CD4-positive, CD25-positive, alpha-beta regulatory T cell (primary cell): ENCODE measurements at regions not wholly inside any gene's neighbourhood (a gene's known extent, or its start where the extent isn't known, plus 50 kb on each side); places are given as distances from the start of the nearest gene placed in this dataset.
"Not testable (repeated sequence)": the region's sequence is repeated elsewhere in the genome, so short reads cannot be mapped to it uniquely, and the experiment has no call there.

Experiments used
- ATAC-seq, 2 donors: fragments of 150-1000 bp; cut with Tn5 transposase; one replicate each; pipeline ENCODE4 v1.10.0; 2021; ENCODE audit warnings: low read depth in 2 of 2, moderate number of reproducible peaks in 2 of 2, moderate library complexity in 1 of 2
- DNase-seq, 3 donors: peaks; one replicate each; pipeline versions ENCODE4 v3.0.0 to v3.0.0-alpha.2; 2012 to 2022; ENCODE audit warnings: mixed read lengths in 1 of 3
- H3K27ac ChIP-seq: one replicate; pipeline ENCODE4 v1.7.0; 2013; ENCODE audit warnings: mild to moderate bottlenecking, low read length; ENCODE audit not compliant: insufficient read depth, poor library complexity, severe bottlenecking
- H3K27me3 ChIP-seq: one replicate; pipeline ENCODE4 v1.7.0; 2013; ENCODE audit warnings: low read length; ENCODE audit not compliant: control insufficient read depth, insufficient read depth
- H3K36me3 ChIP-seq: one replicate; pipeline ENCODE4 v1.7.0; 2013; ENCODE audit warnings: mild to moderate bottlenecking, low read length, moderate library complexity; ENCODE audit not compliant: control insufficient read depth, insufficient read depth
- H3K4me1 ChIP-seq: 2 replicates; pipeline ENCODE4 v1.7.0; 2013; ENCODE audit warnings: mild to moderate bottlenecking, low read length; ENCODE audit not compliant: insufficient read depth, control insufficient read depth, poor library complexity, severe bottlenecking
- H3K4me3 ChIP-seq: one replicate; pipeline ENCODE4 v1.7.0; 2013; ENCODE audit warnings: low read depth, mild to moderate bottlenecking, low read length, moderate library complexity
- H3K9me3 ChIP-seq, 2 experiments: 1 replicate in 1 of 2; 2 replicates in 1 of 2; pipeline ENCODE4 v1.7.0; 2013; ENCODE audit warnings: low read length in 2 of 2, mild to moderate bottlenecking in 1 of 2, moderate library complexity in 1 of 2; ENCODE audit not compliant: control insufficient read depth in 2 of 2
- H3K27ac Mint-ChIP-seq, 3 donors: one replicate each; pipeline ENCODE4 v1.8.0; 2020 to 2022; ENCODE audit warnings: mild to moderate bottlenecking in 3 of 3, mixed read lengths in 3 of 3, moderate library complexity in 2 of 3
- H3K27me3 Mint-ChIP-seq: one replicate; pipeline ENCODE4 v1.8.0; 2022; ENCODE audit warnings: mild to moderate bottlenecking, mixed read lengths
- H3K36me3 Mint-ChIP-seq: one replicate; pipeline ENCODE4 v1.8.0; 2020; ENCODE audit warnings: mixed read lengths
- H3K4me1 Mint-ChIP-seq, 4 donors: one replicate each; pipeline ENCODE4 v1.8.0; 2020 to 2022; ENCODE audit warnings: mixed read lengths in 4 of 4, mild to moderate bottlenecking in 1 of 4
- H3K4me3 Mint-ChIP-seq, 4 donors: one replicate each; pipeline ENCODE4 v1.8.0; 2020 to 2022; ENCODE audit warnings: mild to moderate bottlenecking in 4 of 4, mixed read lengths in 4 of 4, moderate library complexity in 3 of 4
- H3K9me3 Mint-ChIP-seq, 7 donors: one replicate each; pipeline ENCODE4 v1.8.0; 2020 to 2022; ENCODE audit warnings: mixed read lengths in 7 of 7, mild to moderate bottlenecking in 3 of 7, moderate library complexity in 2 of 7

GRCh38 chr3:130800829-130801228 is 54.2 kb upstream of the PIK3R4 start:
- no peaks in the 10 kb centered on the region for H3K4me1 Mint-ChIP-seq
- Histone ChIP-seq H3K27me3 (peaks cover 4% of the 10 kb centered on the region), H3K4me1 (no peaks in the 10 kb centered on the region), H3K27ac (no peak overlapping the region), H3K4me3 (no peak overlapping the region), H3K9me3 (no peaks in the 10 kb centered on the region), H3K36me3 (no peaks in the 10 kb centered on the region)
- no peak for ATAC-seq
- no peak overlapping the region for H3K27ac Mint-ChIP-seq
- H3K4me3 Mint-ChIP-seq = no peak overlapping the region
- H3K36me3 Mint-ChIP-seq = no peaks in the 10 kb centered on the region
- peaks cover 0 to 6% (median 2%) of the 10 kb centered on the region in 7 donors for H3K9me3 Mint-ChIP-seq
- DNase-seq = no peak
- H3K27me3 Mint-ChIP-seq = peaks cover 54% of the 10 kb centered on the region

GRCh38 chr3:130801473-130801872 is 54.8 kb upstream of the PIK3R4 start:
- Mint-ChIP-seq H3K4me3 (no peak overlapping the region), H3K4me1 (no peaks in the 10 kb centered on the region), H3K27ac (no peak overlapping the region), H3K9me3 (peaks cover 0 to 6% (median 2%) of the 10 kb centered on the region in 7 donors), H3K27me3 (peaks cover 58% of the 10 kb centered on the region), H3K36me3 (peaks cover 1% of the 10 kb centered on the region)
- DNase-seq (no peak), ATAC-seq (no peak)
- no peaks in the 10 kb centered on the region for H3K4me1 ChIP-seq
- no peaks in the 10 kb centered on the region for H3K36me3 ChIP-seq
- peaks cover 4% of the 10 kb centered on the region for H3K27me3 ChIP-seq
- H3K4me3 ChIP-seq = no peak overlapping the region
- no peak overlapping the region for H3K27ac ChIP-seq
- H3K9me3 ChIP-seq = no peaks in the 10 kb centered on the region

- DNase-seq (no peak), ATAC-seq (no peak)
- no peaks in the 10 kb centered on the region for H3K27me3 Mint-ChIP-seq
- no peaks in the 10 kb centered on the region for H3K4me1 Mint-ChIP-seq
- Histone ChIP-seq H3K4me1 (no peaks in the 10 kb centered on the region), H3K27ac (no peak overlapping the region), H3K4me3 (no peak overlapping the region), H3K27me3 (no peaks in the 10 kb centered on the region), H3K9me3 (no peaks in the 10 kb centered on the region), H3K36me3 (no peaks in the 10 kb centered on the region)
- H3K36me3 Mint-ChIP-seq = peaks cover 6% of the 10 kb centered on the region
- H3K9me3 Mint-ChIP-seq = peaks cover 0 to 6% (median 2%) of the 10 kb centered on the region in 7 donors
- H3K4me3 Mint-ChIP-seq = no peak overlapping the region
- no peak overlapping the region for H3K27ac Mint-ChIP-seq
These were observed 64.9 kb upstream of the PIK3R4 start for GRCh38 chr3:130811557-130811956.

GRCh38 chr3:130814691-130815472 is 68.3 kb upstream of the PIK3R4 start:
- Histone ChIP-seq H3K27me3 (no peaks in the 10 kb centered on the region), H3K9me3 (no peaks in the 10 kb centered on the region), H3K36me3 (no peaks in the 10 kb centered on the region), H3K4me3 (no peak overlapping the region), H3K4me1 (no peaks in the 10 kb centered on the region), H3K27ac (no peak overlapping the region)
- no peaks in the 10 kb centered on the region for H3K36me3 Mint-ChIP-seq
- no peak overlapping the region for H3K27ac Mint-ChIP-seq
- H3K9me3 Mint-ChIP-seq = peaks cover 0 to 6% (median 0%) of the 10 kb centered on the region in 7 donors
- H3K27me3 Mint-ChIP-seq = peaks cover 9% of the 10 kb centered on the region
- H3K4me1 Mint-ChIP-seq = no peaks in the 10 kb centered on the region
- ATAC-seq (no peak), DNase-seq (no peak)
- H3K4me3 Mint-ChIP-seq = no peak overlapping the region

GRCh38 chr3:130816561-130817445 is 70.2 kb upstream of the PIK3R4 start:
- peaks cover 0 to 6% (median 0%) of the 10 kb centered on the region in 7 donors for H3K9me3 Mint-ChIP-seq
- no peaks in the 10 kb centered on the region for H3K9me3 ChIP-seq
- no peaks in the 10 kb centered on the region for H3K4me1 ChIP-seq
- H3K27me3 Mint-ChIP-seq = peaks cover 22% of the 10 kb centered on the region
- H3K36me3 Mint-ChIP-seq = no peaks in the 10 kb centered on the region
- no peak for ATAC-seq
- H3K4me1 Mint-ChIP-seq = no peaks in the 10 kb centered on the region
- no peak overlapping the region for H3K4me3 Mint-ChIP-seq
- peak overlapping the region in 1 of 3 donors; percentile 54 for H3K27ac Mint-ChIP-seq
- H3K27ac ChIP-seq = no peak overlapping the region
- H3K4me3 ChIP-seq = no peak overlapping the region
- no peaks in the 10 kb centered on the region for H3K27me3 ChIP-seq
- no peaks in the 10 kb centered on the region for H3K36me3 ChIP-seq
- DNase-seq = no peak

GRCh38 chr3:130818066-130818465 is 71.4 kb upstream of the PIK3R4 start:
- H3K4me1 ChIP-seq, H3K27ac Mint-ChIP-seq, H3K36me3 Mint-ChIP-seq, H3K4me3 ChIP-seq, H3K27me3 ChIP-seq, ATAC-seq, H3K9me3 Mint-ChIP-seq, H3K9me3 ChIP-seq, DNase-seq, H3K4me1 Mint-ChIP-seq, H3K36me3 ChIP-seq, H3K27ac ChIP-seq, H3K4me3 Mint-ChIP-seq: not testable (repeated sequence)
- peaks cover 24% of the 10 kb centered on the region for H3K27me3 Mint-ChIP-seq

- Mint-ChIP-seq H3K4me3 (no peak overlapping the region), H3K9me3 (peaks cover 0 to 1% (median 0%) of the 10 kb centered on the region in 7 donors), H3K27me3 (peaks cover 34% of the 10 kb centered on the region), H3K36me3 (no peaks in the 10 kb centered on the region), H3K27ac (no peak overlapping the region), H3K4me1 (no peaks in the 10 kb centered on the region)
- H3K27me3 ChIP-seq = no peaks in the 10 kb centered on the region
- no peaks in the 10 kb centered on the region for H3K9me3 ChIP-seq
- ATAC-seq = no peak
- no peak overlapping the region for H3K4me3 ChIP-seq
- H3K4me1 ChIP-seq = no peaks in the 10 kb centered on the region
- H3K36me3 ChIP-seq = no peaks in the 10 kb centered on the region
- H3K27ac ChIP-seq = no peak overlapping the region
- no peak for DNase-seq
These were observed 72.9 kb upstream of the ATP2C1 start for GRCh38 chr3:130820976-130821375.
